Cardiac fibroblast (primary cell): ENCODE measurements at regions not wholly inside any gene's neighbourhood (a gene's known extent, or its start where the extent isn't known, plus 50 kb on each side); places are given as distances from the start of the nearest gene placed in this dataset.

Experiments
- DNase-seq, 2 donors: peaks; one replicate each; pipeline versions ENCODE4 v3.0.0 to v3.0.0-alpha.2; 2010; ENCODE audit warnings: low read depth in 2 of 2
- H3K4me3 ChIP-seq, 2 donors: replicated peaks in 1 of 2; 1 replicate in 1 of 2; 2 replicates in 1 of 2; pipeline ENCODE4 v1.5.1; 2011; ENCODE audit warnings: low read depth in 2 of 2, low read length in 2 of 2, mild to moderate bottlenecking in 2 of 2, moderate library complexity in 1 of 2
- TF ChIP-seq, protein P1 (sequence below): IDR thresholded peaks from one replicate; pipeline ENCODE4 v1.5.1; 2011; ENCODE audit warnings: low read depth, mild to moderate bottlenecking, low read length, inconsistent platforms

- TF ChIP-seq, protein P1, sequence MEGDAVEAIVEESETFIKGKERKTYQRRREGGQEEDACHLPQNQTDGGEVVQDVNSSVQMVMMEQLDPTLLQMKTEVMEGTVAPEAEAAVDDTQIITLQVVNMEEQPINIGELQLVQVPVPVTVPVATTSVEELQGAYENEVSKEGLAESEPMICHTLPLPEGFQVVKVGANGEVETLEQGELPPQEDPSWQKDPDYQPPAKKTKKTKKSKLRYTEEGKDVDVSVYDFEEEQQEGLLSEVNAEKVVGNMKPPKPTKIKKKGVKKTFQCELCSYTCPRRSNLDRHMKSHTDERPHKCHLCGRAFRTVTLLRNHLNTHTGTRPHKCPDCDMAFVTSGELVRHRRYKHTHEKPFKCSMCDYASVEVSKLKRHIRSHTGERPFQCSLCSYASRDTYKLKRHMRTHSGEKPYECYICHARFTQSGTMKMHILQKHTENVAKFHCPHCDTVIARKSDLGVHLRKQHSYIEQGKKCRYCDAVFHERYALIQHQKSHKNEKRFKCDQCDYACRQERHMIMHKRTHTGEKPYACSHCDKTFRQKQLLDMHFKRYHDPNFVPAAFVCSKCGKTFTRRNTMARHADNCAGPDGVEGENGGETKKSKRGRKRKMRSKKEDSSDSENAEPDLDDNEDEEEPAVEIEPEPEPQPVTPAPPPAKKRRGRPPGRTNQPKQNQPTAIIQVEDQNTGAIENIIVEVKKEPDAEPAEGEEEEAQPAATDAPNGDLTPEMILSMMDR = no peak
- H3K4me3 ChIP-seq = no peak overlapping the region
- DNase-seq = no peak
These were observed 676.9 kb upstream of the PCDH20 start for GRCh38 chr13:62092536-62092935.

DNA sequence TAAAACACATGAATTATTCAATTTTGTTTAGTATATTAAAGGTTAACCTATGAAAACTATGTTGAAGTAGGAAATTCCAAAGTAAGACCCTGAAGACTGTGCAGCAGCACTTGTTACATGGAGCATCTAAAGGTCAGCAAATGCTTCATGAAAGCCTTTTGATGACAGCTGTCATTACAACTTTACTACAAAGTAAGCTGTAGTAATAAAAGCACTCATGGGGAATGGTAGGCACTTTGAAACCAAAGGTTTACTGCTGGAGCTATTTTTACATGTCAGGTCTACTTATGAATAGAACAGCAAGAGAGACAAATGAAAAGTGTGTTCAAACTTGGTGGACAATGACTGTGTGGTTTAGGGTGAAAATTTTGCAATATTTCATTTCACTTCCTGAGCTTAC is 672.5 kb upstream of the PCDH20 start:
- no peak for DNase-seq
- no peak overlapping the region for H3K4me3 ChIP-seq
- TF ChIP-seq, protein P1 = no peak

GRCh38 chr13:62087124-62087523 is 671.5 kb upstream of the PCDH20 start:
- no peak overlapping the region for H3K4me3 ChIP-seq
- DNase-seq = no peak
- TF ChIP-seq, protein P1 = no peak

DNA sequence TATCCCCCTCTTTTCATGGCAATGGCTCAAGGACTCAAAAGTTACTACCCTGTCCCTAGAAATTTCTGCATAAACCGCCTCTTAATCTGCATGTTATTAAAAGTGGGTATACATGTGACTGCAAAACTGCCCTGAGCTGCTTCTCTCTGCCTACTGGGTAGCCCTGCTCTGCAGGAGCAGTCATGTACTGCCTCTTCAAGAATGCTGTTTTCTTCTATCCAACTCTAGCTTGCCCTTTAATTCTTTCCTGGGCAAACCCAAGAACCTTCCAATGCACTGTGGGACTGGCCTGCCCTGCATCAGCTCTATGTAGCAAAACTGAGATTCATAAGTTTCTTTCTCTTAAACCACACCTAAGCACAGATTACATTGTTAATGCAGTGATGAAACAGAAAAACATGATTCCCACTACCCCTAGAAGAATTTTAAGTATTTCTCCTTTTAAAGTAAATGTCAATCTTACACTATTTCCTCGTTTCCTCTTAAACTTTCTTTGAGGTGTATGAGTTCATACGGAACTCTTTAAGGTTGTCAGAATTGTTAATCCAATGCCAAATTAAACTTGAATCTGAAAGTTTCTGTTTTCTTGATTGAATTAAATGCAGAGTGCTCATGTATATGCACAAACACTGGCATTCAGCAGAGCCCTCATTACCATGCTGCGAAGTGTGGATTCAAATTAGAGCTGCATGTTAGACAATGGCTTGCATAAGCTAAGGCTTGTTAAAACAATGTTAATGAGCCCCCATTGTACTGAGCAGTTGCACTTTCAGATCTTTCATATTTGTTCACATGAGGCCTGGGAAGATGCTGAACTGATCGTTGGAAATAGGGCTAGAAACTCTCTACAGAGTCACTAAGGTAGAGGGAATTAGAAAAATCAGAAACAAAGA is 669.9 kb upstream of the PCDH20 start:
- TF ChIP-seq, protein P1 = no peak
- no peak overlapping the region for H3K4me3 ChIP-seq
- no peak for DNase-seq

DNA sequence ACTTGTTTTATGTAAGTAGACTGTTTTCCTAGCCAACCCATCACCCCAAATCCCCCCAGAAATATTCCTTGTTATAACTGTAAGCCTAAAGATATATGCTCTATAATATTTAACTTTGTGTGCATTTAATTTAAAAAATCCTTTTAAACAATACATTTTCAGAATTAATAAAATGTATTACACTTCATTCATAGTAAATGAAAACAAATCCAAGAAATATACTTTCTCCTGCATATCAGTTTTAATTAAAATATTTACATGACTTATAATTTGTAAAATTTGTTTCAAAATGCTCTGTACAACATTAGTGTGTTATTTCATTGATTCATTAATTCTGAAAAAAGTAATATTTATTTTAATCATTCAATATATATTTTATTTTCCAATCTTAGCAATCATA is 669.1 kb upstream of the PCDH20 start:
- TF ChIP-seq, protein P1 = no peak
- no peak for DNase-seq
- no peak overlapping the region for H3K4me3 ChIP-seq

- no peak for DNase-seq
- TF ChIP-seq, protein P1 = no peak
- H3K4me3 ChIP-seq = no peak overlapping the region
These were observed 652.2 kb upstream of the PCDH20 start for GRCh38 chr13:62067821-62068220.
